DOHH2 (cell line): ENCODE measurements at regions not wholly inside any gene's neighbourhood (a gene's known extent, or its start where the extent isn't known, plus 50 kb on each side); places are given as distances from the start of the nearest gene placed in this dataset.

Experiments
- EZH2phosphoT487 ChIP-seq: fragments of 200-600 bp; sonication (generic); IDR thresholded peaks from 2 replicates; pipeline ENCODE4 v1.6.1; 2017; ENCODE audit warnings: borderline replicate concordance, mild to moderate bottlenecking, antibody characterized with exemption, low read length, moderate library complexity, mixed read lengths
- TF ChIP-seq, protein P1 (sequence below): fragments of 200-600 bp; sonication (generic); IDR thresholded peaks from one replicate; pipeline ENCODE4 v1.5.1; 2014; ENCODE audit warnings: antibody characterized with exemption, mild to moderate bottlenecking, low read depth, low read length; ENCODE audit not compliant: poor library complexity, severe bottlenecking

- TF ChIP-seq, protein P1, sequence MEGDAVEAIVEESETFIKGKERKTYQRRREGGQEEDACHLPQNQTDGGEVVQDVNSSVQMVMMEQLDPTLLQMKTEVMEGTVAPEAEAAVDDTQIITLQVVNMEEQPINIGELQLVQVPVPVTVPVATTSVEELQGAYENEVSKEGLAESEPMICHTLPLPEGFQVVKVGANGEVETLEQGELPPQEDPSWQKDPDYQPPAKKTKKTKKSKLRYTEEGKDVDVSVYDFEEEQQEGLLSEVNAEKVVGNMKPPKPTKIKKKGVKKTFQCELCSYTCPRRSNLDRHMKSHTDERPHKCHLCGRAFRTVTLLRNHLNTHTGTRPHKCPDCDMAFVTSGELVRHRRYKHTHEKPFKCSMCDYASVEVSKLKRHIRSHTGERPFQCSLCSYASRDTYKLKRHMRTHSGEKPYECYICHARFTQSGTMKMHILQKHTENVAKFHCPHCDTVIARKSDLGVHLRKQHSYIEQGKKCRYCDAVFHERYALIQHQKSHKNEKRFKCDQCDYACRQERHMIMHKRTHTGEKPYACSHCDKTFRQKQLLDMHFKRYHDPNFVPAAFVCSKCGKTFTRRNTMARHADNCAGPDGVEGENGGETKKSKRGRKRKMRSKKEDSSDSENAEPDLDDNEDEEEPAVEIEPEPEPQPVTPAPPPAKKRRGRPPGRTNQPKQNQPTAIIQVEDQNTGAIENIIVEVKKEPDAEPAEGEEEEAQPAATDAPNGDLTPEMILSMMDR: no peak
- no peak for TF ChIP-seq EZH2phosphoT487
Measured at GRCh38 chr3:64815195-64815631, 127.4 kb upstream of the ADAMTS9 start.
